Activated CD4-positive, alpha-beta T cell treated with anti-CD3 and anti-CD28 coated beads, Interleukin-2, amount 10 ng/mL, durations not matched to agents 7 days and 5 days (primary cell): ENCODE measurements at regions not wholly inside any gene's neighbourhood (a gene's known extent, or its start where the extent isn't known, plus 50 kb on each side); places are given as distances from the start of the nearest gene placed in this dataset.
A peak's percentile ranks its signal among the peaks of the same experiment; 100 is the strongest.

Source experiments
- CTCF ChIA-PET: fragments of 350-600 bp; sonication (Branson Sonifier 250); formaldehyde crosslinking; loops from one replicate; lab custom pipeline; 2021; ENCODE audit warnings: antibody characterized with exemption; lab: Charles Lee
- POLR2A ChIA-PET: fragments of 350-600 bp; sonication (Branson Sonifier 250); formaldehyde crosslinking; loops from one replicate; lab custom pipeline; 2021; ENCODE audit warnings: antibody characterized with exemption; lab: Charles Lee
- DNase-seq: peaks from one replicate; pipeline ENCODE4 v3.0.0-alpha.2; 2020
- H3K27ac Mint-ChIP-seq: one replicate; pipeline ENCODE4 v1.8.0; 2021; ENCODE audit warnings: mild to moderate bottlenecking, moderate library complexity, mixed read lengths
- H3K27me3 Mint-ChIP-seq: one replicate; pipeline ENCODE4 v1.8.0; 2021; ENCODE audit warnings: mixed read lengths
- H3K36me3 Mint-ChIP-seq: one replicate; pipeline ENCODE4 v1.8.0; 2021; ENCODE audit warnings: low read depth, mixed read lengths
- H3K4me1 Mint-ChIP-seq: one replicate; pipeline ENCODE4 v1.8.0; 2021; ENCODE audit warnings: mixed read lengths
- H3K4me3 Mint-ChIP-seq: one replicate; pipeline ENCODE4 v1.8.0; 2021; ENCODE audit warnings: mild to moderate bottlenecking, moderate library complexity, mixed read lengths
- H3K9me3 Mint-ChIP-seq: one replicate; pipeline ENCODE4 v1.8.0; 2021; ENCODE audit warnings: mixed read lengths

- Mint-ChIP-seq H3K27ac (no peak overlapping the region), H3K4me1 (peaks cover 29% of the 10 kb centered on the region), H3K9me3 (no peaks in the 10 kb centered on the region), H3K4me3 (no peak overlapping the region), H3K36me3 (no peaks in the 10 kb centered on the region), H3K27me3 (no peaks in the 10 kb centered on the region)
- DNase-seq = no peak
- ChIA-PET CTCF (interaction anchor here (0.9 to 1.7 kb wide), 4 partner anchors 16 to 342 kb away, joined by 3 to 6 read pairs (median 4); no protein-coding TSS in a partner anchor), POLR2A (no interaction called here)
Observed at GRCh38 chr1:224509907-224510306, 75.3 kb upstream of the WDR26 start.

- POLR2A ChIA-PET = no interaction called here
- no peaks in the 10 kb centered on the region for H3K9me3 Mint-ChIP-seq
- H3K36me3 Mint-ChIP-seq = no peaks in the 10 kb centered on the region
- DNase-seq = no peak
- no peaks in the 10 kb centered on the region for H3K27me3 Mint-ChIP-seq
- peaks cover 25% of the 10 kb centered on the region for H3K4me1 Mint-ChIP-seq
- H3K27ac Mint-ChIP-seq = no peak overlapping the region
- no peak overlapping the region for H3K4me3 Mint-ChIP-seq
- CTCF ChIA-PET = interaction anchor here (1.5 to 3.4 kb wide), 3 partner anchors 13 to 340 kb away, joined by 6 to 18 read pairs (median 14); no protein-coding TSS in a partner anchor
Observed at GRCh38 chr1:224510880-224511645, 76.5 kb upstream of the WDR26 start.

- DNase-seq = no peak
- CTCF ChIA-PET = interaction anchor here (0.9 to 3.4 kb wide), 9 partner anchors 8 to 410 kb away, joined by 3 to 21 read pairs (median 6); no protein-coding TSS in a partner anchor
- POLR2A ChIA-PET = no interaction called here
- peaks cover 25% of the 10 kb centered on the region for H3K4me1 Mint-ChIP-seq
- H3K9me3 Mint-ChIP-seq = no peaks in the 10 kb centered on the region
- H3K27ac Mint-ChIP-seq = no peak overlapping the region
- no peak overlapping the region for H3K4me3 Mint-ChIP-seq
- no peaks in the 10 kb centered on the region for H3K36me3 Mint-ChIP-seq
- H3K27me3 Mint-ChIP-seq = no peaks in the 10 kb centered on the region
Observed at GRCh38 chr1:224512600-224513151, 78.1 kb upstream of the WDR26 start.

- ChIA-PET POLR2A (no interaction called here), CTCF (interaction anchor here (0.7 to 3.4 kb wide), 9 partner anchors 8 to 409 kb away, joined by 3 to 21 read pairs (median 6); no protein-coding TSS in a partner anchor)
- H3K27me3 Mint-ChIP-seq = no peaks in the 10 kb centered on the region
- H3K9me3 Mint-ChIP-seq = no peaks in the 10 kb centered on the region
- no peaks in the 10 kb centered on the region for H3K36me3 Mint-ChIP-seq
- H3K4me1 Mint-ChIP-seq = peaks cover 25% of the 10 kb centered on the region
- no peak overlapping the region for H3K4me3 Mint-ChIP-seq
- no peak overlapping the region for H3K27ac Mint-ChIP-seq
- DNase-seq = no peak
Observed at GRCh38 chr1:224513383-224513782, 78.8 kb upstream of the WDR26 start.

- peak; percentile 88 for DNase-seq
- CTCF ChIA-PET = interaction anchor here (0.7 to 3.4 kb wide), 9 partner anchors 9 to 409 kb away, joined by 3 to 21 read pairs (median 4); no protein-coding TSS in a partner anchor
- H3K4me1 Mint-ChIP-seq = peaks cover 25% of the 10 kb centered on the region
- H3K27me3 Mint-ChIP-seq = no peaks in the 10 kb centered on the region
- no peak overlapping the region for H3K4me3 Mint-ChIP-seq
- H3K27ac Mint-ChIP-seq = no peak overlapping the region
- no peaks in the 10 kb centered on the region for H3K36me3 Mint-ChIP-seq
- H3K9me3 Mint-ChIP-seq = no peaks in the 10 kb centered on the region
- POLR2A ChIA-PET = no interaction called here
Observed at GRCh38 chr1:224513787-224514209, 79.2 kb upstream of the WDR26 start.

- H3K9me3 Mint-ChIP-seq = no peaks in the 10 kb centered on the region
- CTCF ChIA-PET = no interaction called here
- no peak overlapping the region for H3K27ac Mint-ChIP-seq
- no peaks in the 10 kb centered on the region for H3K27me3 Mint-ChIP-seq
- no peaks in the 10 kb centered on the region for H3K36me3 Mint-ChIP-seq
- H3K4me1 Mint-ChIP-seq = peaks cover 7% of the 10 kb centered on the region
- POLR2A ChIA-PET = no interaction called here
- no peak overlapping the region for H3K4me3 Mint-ChIP-seq
- no peak for DNase-seq
Observed at GRCh38 chr1:224517171-224517570, 82.6 kb upstream of the WDR26 start.

GRCh38 chr1:224518528-224518927, 83.9 kb upstream of the WDR26 start:
- no peak for DNase-seq
- Mint-ChIP-seq H3K9me3 (no peaks in the 10 kb centered on the region), H3K27ac (no peak overlapping the region), H3K4me1 (peaks cover 6% of the 10 kb centered on the region), H3K27me3 (no peaks in the 10 kb centered on the region), H3K36me3 (no peaks in the 10 kb centered on the region), H3K4me3 (no peak overlapping the region)
- POLR2A ChIA-PET = no interaction called here
- CTCF ChIA-PET = interaction anchor here (2.1 kb wide), 1 partner anchor 25 kb away, joined by 5 read pairs; no protein-coding TSS in a partner anchor

GRCh38 chr1:224519874-224520273, 85.3 kb upstream of the WDR26 start:
- no peaks in the 10 kb centered on the region for H3K9me3 Mint-ChIP-seq
- H3K27me3 Mint-ChIP-seq = no peaks in the 10 kb centered on the region
- POLR2A ChIA-PET = no interaction called here
- no peaks in the 10 kb centered on the region for H3K36me3 Mint-ChIP-seq
- no peak overlapping the region for H3K4me3 Mint-ChIP-seq
- no peak overlapping the region for H3K27ac Mint-ChIP-seq
- no peaks in the 10 kb centered on the region for H3K4me1 Mint-ChIP-seq
- DNase-seq = no peak
- CTCF ChIA-PET = interaction anchor here (1.3 to 2.1 kb wide), 2 partner anchors 11 to 23 kb away, joined by 3 to 5 read pairs; no protein-coding TSS in a partner anchor

GRCh38 chr1:224520808-224521207, 86.2 kb upstream of the WDR26 start:
- H3K4me3 Mint-ChIP-seq = no peak overlapping the region
- H3K36me3 Mint-ChIP-seq = no peaks in the 10 kb centered on the region
- ChIA-PET POLR2A (no interaction called here), CTCF (interaction anchor here (1.3 kb wide), 1 partner anchor 10 kb away, joined by 3 read pairs; no protein-coding TSS in a partner anchor)
- H3K9me3 Mint-ChIP-seq = no peaks in the 10 kb centered on the region
- no peak for DNase-seq
- H3K27me3 Mint-ChIP-seq = no peaks in the 10 kb centered on the region
- no peak overlapping the region for H3K27ac Mint-ChIP-seq
- no peaks in the 10 kb centered on the region for H3K4me1 Mint-ChIP-seq

GRCh38 chr1:224521904-224522734, 87.5 kb upstream of the WDR26 start:
- no peaks in the 10 kb centered on the region for H3K9me3 Mint-ChIP-seq
- DNase-seq = no peak
- POLR2A ChIA-PET = interaction anchor here (0.7 kb wide), 1 partner anchor 85 kb away, joined by 3 read pairs; no protein-coding TSS in a partner anchor
- no peaks in the 10 kb centered on the region for H3K27me3 Mint-ChIP-seq
- no peak overlapping the region for H3K27ac Mint-ChIP-seq
- no peak overlapping the region for H3K4me3 Mint-ChIP-seq
- no peaks in the 10 kb centered on the region for H3K4me1 Mint-ChIP-seq
- no peaks in the 10 kb centered on the region for H3K36me3 Mint-ChIP-seq
- CTCF ChIA-PET = interaction anchor here (0.9 to 1.1 kb wide), 2 partner anchors 9 to 14 kb away, joined by 3 read pairs; no protein-coding TSS in a partner anchor

- Mint-ChIP-seq H3K36me3 (no peaks in the 10 kb centered on the region), H3K27me3 (no peaks in the 10 kb centered on the region), H3K27ac (no peak overlapping the region), H3K9me3 (no peaks in the 10 kb centered on the region), H3K4me3 (no peak overlapping the region), H3K4me1 (no peaks in the 10 kb centered on the region)
- DNase-seq = no peak
- ChIA-PET POLR2A (no interaction called here), CTCF (interaction anchor here (1.1 kb wide), 1 partner anchor 11 kb away, joined by 4 read pairs; no protein-coding TSS in a partner anchor)
Observed at GRCh38 chr1:224523676-224524075, 89.1 kb upstream of the WDR26 start.

- ChIA-PET CTCF (interaction anchor here (0.8 to 2.4 kb wide), 5 partner anchors 11 to 20 kb away, joined by 3 to 8 read pairs (median 4); no protein-coding TSS in a partner anchor), POLR2A (no interaction called here)
- H3K27ac Mint-ChIP-seq = no peak overlapping the region
- no peaks in the 10 kb centered on the region for H3K4me1 Mint-ChIP-seq
- DNase-seq = no peak
- H3K36me3 Mint-ChIP-seq = no peaks in the 10 kb centered on the region
- H3K4me3 Mint-ChIP-seq = no peak overlapping the region
- no peaks in the 10 kb centered on the region for H3K27me3 Mint-ChIP-seq
- no peaks in the 10 kb centered on the region for H3K9me3 Mint-ChIP-seq
Observed at GRCh38 chr1:224524679-224525078, 90.1 kb upstream of the WDR26 start.
